HepG2 (cell line): ENCODE measurements at regions not wholly inside any gene's neighbourhood (a gene's known extent, or its start where the extent isn't known, plus 50 kb on each side); places are given as distances from the start of the nearest gene placed in this dataset.

Experiments
- GABPA ChIP-seq, 2 experiments: IDR thresholded peaks; 2 replicates each; pipeline ENCODE4 v1.6.1; 2011 to 2016; ENCODE audit warnings: low read depth in 2 of 2, low read length in 1 of 2, missing biosample characterization in 1 of 2, missing genetic modification characterization in 1 of 2
- POLR2A ChIP-seq, 2 experiments: IDR thresholded peaks; 2 replicates each; pipeline ENCODE4 v1.6.1; 2011; ENCODE audit warnings: low read depth in 2 of 2, low read length in 2 of 2, mild to moderate bottlenecking in 1 of 2, moderate library complexity in 1 of 2; ENCODE audit not compliant: insufficient read depth in 1 of 2
- RNF219 ChIP-seq: sonication (generic); formaldehyde crosslinking; IDR thresholded peaks from 2 replicates; pipeline ENCODE4 v1.5.0; 2020; ENCODE audit warnings: mild to moderate bottlenecking, missing genetic modification reagents
- TBP ChIP-seq: sonication (generic); formaldehyde crosslinking; IDR thresholded peaks from 2 replicates; pipeline ENCODE4 v1.5.0; 2020; ENCODE audit warnings: missing genetic modification reagents
- U2AF2 ChIP-seq: fragments of 200-400 bp; formaldehyde crosslinking; IDR thresholded peaks from 2 replicates; pipeline ENCODE4 v1.6.1; 2017; ENCODE audit warnings: low read depth, mild to moderate bottlenecking, low read length
- YY1 ChIP-seq: IDR thresholded peaks from 2 replicates; pipeline ENCODE4 v1.6.1; 2011; ENCODE audit warnings: low read length, low read depth, moderate library complexity, mild to moderate bottlenecking; ENCODE audit not compliant: insufficient read depth, insufficient replicate concordance
- ZXDC ChIP-seq: sonication (generic); formaldehyde crosslinking; IDR thresholded peaks from 2 replicates; pipeline ENCODE4 v1.5.0; 2020; ENCODE audit warnings: mild to moderate bottlenecking, missing genetic modification reagents
- TF ChIP-seq, protein P1 (sequence below): sonication (generic); formaldehyde crosslinking; conservative IDR thresholded peaks from 2 replicates; pipeline ENCODE4 v1.8.1; 2023; ENCODE audit warnings: missing genetic modification reagents

- no peak for TF ChIP-seq RNF219 (CRISPR knock-in tag)
- no peak for TF ChIP-seq YY1
- TF ChIP-seq GABPA (IDR thresholded peaks at IDR 0.05; ENCODE audit: low read depth, low read length), result no peak
- no peak for TF ChIP-seq GABPA (CRISPR knock-in tag; IDR thresholded peaks at IDR 0.05; ENCODE audit: low read depth)
- no peak for TF ChIP-seq U2AF2
- TF ChIP-seq ZXDC (CRISPR knock-in tag), result no peak
- TF ChIP-seq TBP (CRISPR knock-in tag), result no peak
- TF ChIP-seq, protein P1, sequence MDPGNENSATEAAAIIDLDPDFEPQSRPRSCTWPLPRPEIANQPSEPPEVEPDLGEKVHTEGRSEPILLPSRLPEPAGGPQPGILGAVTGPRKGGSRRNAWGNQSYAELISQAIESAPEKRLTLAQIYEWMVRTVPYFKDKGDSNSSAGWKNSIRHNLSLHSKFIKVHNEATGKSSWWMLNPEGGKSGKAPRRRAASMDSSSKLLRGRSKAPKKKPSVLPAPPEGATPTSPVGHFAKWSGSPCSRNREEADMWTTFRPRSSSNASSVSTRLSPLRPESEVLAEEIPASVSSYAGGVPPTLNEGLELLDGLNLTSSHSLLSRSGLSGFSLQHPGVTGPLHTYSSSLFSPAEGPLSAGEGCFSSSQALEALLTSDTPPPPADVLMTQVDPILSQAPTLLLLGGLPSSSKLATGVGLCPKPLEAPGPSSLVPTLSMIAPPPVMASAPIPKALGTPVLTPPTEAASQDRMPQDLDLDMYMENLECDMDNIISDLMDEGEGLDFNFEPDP (CRISPR knock-in tag), result no peak
- TF ChIP-seq POLR2A (IDR thresholded peaks at IDR 0.05; ENCODE audit: insufficient read depth in 1 of 2, low read depth in 2 of 2, low read length in 2 of 2), result no peak
Observed at GRCh38 chr2:106009096-106009495, 185.0 kb downstream of the UXS1 start.
